GM13976 (cell line): ENCODE measurements at regions not wholly inside any gene's neighbourhood (a gene's known extent, or its start where the extent isn't known, plus 50 kb on each side); places are given as distances from the start of the nearest gene placed in this dataset.

Experiments
- DNase-seq: peaks from one replicate; pipeline ENCODE4 v3.0.0; 2012; ENCODE audit warnings: low spot score
- CTCF ChIP-seq: IDR thresholded peaks from 2 replicates; pipeline ENCODE4 v1.5.1; 2012; ENCODE audit warnings: borderline replicate concordance, mild to moderate bottlenecking; ENCODE audit not compliant: insufficient read depth; ENCODE audit errors: extremely low read depth, missing control alignments, control extremely low read depth
- in situ Hi-C: fragments of 300-500 bp; cut with MboI; formaldehyde crosslinking; loops from one replicate; pipeline ENCODE4 v1.12.0; 2022; ENCODE audit warnings: low sequenced_read_pairs, mixed read lengths, inconsistent platforms; ENCODE audit not compliant: unreplicated experiment

GRCh38 chr15:69696946-69697345 lies 244.3 kb downstream of the RPLP1 start:
- in situ Hi-C loops: no loop called here
- DNase-seq: no peak
- TF ChIP-seq CTCF: no peak

DNA sequence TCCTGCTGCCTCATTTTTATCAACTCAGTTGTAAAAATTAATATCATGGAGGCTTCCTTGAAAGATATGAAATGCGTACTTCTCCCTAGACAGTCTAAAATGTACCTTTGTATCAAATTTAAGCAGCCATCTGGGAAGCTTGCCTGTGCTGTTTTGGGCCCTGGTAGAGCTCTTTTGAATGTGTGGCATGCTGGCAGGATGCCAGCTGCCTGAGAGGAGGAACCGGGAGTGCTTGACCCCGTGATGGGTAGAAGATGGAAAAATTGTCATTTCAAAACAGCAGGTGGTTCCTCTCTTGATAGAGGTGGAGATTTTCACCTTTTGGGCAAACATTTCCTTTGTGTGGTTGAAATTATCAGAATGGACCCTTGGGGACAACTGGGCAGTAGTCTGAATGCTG lies 245.3 kb downstream of the RPLP1 start:
- in situ Hi-C loops: no loop called here
- DNase-seq: no peak
- TF ChIP-seq CTCF: no peak

DNA sequence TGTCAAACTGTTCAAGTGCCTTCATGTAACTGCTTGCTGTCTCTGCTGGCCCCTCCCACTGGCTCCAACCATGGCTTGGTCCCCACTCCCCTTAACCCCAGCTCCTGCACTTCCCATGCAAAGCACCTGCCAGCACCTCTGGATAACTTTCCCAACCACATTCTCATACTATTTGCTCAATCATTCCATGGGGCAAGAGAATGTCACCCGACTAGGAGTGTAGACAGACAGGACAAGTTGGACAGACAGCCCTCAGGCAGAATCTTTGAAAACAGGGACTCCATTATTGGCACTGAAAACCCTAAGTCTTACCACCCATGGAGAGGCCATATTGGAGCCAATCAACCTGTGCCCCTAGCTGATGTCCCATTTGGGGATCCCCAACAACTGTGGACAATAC lies 246.5 kb downstream of the RPLP1 start:
- no peak for TF ChIP-seq CTCF
- no peak for DNase-seq

DNA sequence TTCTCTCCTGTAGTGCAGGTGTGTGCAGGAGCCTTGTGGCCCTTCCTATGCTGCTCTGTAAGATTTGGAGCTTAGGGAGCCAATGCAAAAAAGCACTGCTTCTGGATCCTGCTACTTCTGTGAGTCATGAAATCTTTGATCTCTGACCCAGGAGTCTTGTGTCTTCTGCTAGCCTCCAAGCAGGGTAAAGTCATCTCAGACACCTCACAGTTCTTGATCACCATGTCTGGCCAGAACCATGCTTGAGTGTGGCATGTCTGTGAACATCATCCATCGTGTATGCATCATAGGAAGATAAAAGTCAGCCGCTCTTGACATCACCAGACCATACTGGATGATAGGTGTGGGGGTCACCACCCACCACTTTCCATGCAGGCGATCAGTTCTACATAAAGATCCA lies 247.8 kb downstream of the RPLP1 start:
- TF ChIP-seq CTCF: no peak
- in situ Hi-C loops: no loop called here
- DNase-seq: no peak

More for the DNA sequence above, 246.5 kb downstream of the RPLP1 start:
- in situ Hi-C loops: no loop called here

GRCh38 chr15:69701198-69701597 lies 248.6 kb downstream of the RPLP1 start:
- in situ Hi-C loops: no loop called here
- DNase-seq: no peak
- TF ChIP-seq CTCF: no peak

GRCh38 chr15:69703532-69704187 lies 251.0 kb downstream of the RPLP1 start:
- no peak for DNase-seq
- no peak for TF ChIP-seq CTCF
- in situ Hi-C loops: no loop called here
